GM18502 (cell line): ENCODE measurements at regions not wholly inside any gene's neighbourhood (a gene's known extent, or its start where the extent isn't known, plus 50 kb on each side); places are given as distances from the start of the nearest gene placed in this dataset.

Experiments
- ATAC-seq: cut with Tn5 transposase; IDR thresholded peaks from one replicate; pipeline ENCODE4 v1.9.1; 2021; ENCODE audit warnings: mild to moderate bottlenecking; ENCODE audit not compliant: unreplicated experiment, poor library complexity

DNA sequence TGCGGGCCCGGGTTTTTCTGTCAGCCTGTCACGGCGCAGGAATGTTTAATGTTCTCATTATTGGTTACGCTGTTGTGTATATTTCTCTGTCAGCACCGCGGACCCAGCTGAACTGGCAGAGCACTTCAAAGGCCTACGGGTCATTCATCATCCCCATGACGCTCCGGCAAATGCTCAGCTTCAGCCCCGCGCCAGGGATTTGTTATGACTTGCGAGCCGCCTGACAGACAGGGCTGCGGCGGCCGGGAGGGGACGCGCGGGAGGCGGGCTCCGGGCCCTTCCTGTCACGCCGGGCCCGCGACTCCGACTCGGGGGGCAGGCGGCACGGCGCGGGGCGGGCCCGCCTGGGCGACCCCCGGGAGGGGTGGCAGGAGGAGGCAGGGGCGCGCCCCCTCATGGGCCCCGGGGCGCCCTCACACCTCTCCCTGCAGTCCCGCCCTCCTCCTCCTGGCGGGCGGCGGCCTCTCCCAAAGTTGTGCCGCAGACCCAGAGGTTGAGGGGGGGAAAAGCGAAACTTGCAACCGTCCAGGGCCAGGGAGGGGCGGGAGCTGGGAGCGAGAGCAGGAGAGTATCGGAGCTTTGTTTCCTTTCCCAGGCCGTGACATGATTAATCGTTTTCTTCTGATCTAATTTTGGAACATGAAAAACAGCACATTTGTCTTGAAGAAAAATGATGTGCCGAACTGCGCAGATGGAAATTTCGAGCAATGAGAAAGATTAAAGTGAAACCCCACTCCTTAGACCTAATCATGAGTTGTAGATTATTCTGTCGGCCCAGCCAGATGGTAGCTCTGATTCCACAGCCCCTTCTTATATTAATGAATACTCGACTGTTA, 59.3 kb upstream of the COMTD1 start:
- ATAC-seq, result no peak

DNA sequence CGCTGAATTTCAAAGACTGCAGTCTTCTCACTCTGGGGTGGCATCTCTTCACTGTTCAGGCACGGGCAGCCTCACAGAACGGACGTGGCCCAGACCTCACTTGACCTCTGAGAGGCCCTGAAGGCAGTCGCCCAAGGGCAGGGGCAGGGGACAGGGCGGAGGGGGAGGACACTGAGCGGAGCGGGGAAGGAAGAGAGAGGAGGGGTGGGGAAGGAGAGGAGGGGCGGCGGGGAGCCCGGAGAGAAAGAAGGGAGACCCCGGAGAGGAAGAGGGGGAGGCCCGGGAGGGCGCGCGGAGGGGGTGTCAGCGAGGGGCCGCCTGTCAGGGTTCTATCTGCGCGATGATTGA, 58.7 kb upstream of the COMTD1 start:
- no peak for ATAC-seq

DNA sequence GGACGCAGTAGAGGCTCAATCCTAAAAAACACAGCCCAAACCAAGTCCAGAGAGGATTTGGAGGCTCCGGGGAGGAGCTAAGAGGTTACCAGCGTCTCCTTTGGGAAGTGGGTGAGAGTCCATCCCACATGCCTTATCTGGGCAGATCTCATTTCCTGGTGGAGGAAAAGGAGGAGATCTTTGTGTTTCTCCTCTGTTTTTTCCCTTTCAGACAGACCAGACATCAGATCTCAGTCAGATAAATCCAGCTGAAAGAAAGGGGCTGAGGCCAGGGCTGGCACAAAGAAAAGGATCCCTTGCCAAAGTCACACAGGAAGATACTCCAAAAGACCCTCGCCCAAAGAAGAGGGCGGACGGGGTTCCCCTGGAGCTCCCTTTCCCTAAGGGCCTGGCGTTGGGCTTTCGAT, 58.3 kb upstream of the COMTD1 start:
- no peak for ATAC-seq

DNA sequence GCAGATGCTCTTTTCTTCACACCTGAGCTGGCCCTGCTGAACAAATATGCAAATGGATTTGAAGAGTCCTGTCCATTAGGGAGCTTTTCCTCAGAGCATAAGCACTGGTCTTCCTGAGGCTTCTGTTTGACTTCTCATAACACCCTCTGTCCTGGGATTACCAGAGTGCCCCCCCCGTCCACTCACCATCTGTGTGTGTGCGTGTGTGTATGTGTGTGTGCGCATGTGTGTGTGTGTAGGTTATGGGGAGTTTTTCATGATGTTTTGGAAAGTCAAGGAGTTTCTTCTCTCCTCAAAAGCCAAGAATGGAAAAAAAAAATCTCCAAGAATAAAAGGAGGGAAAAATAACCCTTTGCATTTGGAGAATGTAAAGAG, 57.7 kb upstream of the COMTD1 start:
- no peak for ATAC-seq

DNA sequence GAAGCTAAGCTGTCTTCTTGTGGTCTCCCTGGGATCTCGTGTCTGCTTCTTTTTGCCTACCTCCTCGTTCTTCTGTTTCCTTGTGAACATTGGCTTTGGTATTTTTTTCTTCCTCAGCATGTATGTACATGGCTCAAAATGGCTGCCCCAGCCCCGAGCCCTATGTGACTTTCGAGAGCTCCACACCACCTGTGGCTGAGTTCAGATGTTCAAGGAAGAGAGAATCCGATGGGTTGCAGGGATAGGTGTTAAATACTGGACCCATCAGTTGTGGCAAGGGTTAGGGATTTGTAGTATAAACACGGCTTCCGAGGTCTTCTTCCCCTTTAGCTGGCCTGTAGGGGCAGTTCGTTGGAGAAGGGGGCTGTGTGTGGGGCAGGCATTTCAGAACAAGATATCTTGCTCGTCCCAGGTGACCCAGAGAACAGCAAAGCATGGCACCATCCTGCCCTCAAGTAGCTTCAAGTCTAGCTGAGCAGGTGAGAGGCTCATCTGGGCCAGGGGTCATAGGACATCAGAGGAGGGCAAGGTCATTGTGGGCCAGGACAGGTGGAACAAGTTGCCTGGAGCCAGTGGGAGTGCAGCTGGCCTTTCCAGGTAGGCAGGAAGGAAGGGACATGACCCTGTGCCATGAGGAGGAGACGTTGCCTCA, 57.2 kb upstream of the COMTD1 start:
- no peak for ATAC-seq

DNA sequence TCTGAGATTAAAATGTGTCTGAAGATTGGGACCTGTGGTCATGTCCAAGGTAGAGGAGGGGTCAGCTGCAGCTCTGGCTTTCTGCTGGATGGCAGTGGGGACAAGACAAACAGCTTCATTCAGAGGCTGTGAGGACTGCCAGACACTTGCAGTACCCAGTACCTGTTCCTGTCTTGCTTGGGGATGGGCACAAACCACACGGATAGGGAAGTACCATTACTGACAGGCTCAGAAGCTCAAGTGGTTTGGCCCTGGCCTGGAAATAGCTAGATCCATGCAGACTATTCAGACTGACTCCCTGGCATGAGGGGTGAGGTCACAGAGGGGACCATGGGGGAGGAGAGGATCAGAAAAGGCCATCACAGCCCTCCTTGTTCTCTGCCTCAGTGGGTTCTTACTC, 56.0 kb upstream of the COMTD1 start:
- no peak for ATAC-seq

DNA sequence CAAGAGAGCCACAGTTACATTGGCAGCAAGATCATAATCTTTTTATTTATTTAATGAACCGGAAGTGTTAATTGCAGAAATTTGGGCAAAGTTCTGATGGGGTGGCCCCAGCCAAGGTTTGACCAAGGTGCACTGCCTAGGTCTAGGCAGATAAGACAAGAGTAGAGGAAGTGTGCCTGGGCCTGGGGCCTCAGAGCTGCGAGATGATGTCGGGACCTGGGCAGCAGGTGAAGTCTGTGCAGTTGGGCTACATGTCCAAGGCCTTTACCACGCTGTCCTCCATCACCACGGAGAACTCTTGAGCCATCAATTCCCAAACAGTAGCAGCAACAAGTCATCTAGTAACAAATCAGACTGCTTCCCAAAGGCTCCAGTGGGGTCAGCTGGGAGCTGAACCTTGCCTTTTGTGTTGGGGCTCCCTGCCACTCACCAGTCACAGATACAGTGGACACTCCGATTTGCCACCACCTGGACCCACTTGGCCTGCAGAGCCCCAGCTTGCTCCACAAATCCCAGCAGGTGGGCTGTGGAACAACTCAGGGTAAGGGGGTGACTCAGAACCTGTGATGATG, 52.5 kb upstream of the COMTD1 start:
- no peak for ATAC-seq

DNA sequence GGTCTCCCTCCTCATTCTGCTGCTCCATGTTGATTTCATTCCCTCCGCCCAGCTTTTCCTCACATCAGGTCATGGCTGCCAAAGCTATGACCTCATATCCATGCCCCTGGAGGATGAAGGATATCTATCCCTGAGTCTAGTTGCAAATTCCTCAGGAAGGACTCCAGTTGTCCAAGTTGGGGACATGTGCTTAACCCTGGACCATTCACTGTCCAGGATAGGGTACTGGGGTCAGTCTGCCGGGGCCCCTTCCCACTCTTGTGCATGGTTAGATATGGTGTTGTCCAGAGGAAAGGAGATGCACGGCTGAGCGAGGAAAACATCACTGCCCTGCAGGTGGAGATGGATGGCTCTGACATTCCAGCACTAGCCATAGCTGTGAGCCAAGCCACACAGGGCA, 51.9 kb upstream of the COMTD1 start:
- ATAC-seq, result no peak

DNA sequence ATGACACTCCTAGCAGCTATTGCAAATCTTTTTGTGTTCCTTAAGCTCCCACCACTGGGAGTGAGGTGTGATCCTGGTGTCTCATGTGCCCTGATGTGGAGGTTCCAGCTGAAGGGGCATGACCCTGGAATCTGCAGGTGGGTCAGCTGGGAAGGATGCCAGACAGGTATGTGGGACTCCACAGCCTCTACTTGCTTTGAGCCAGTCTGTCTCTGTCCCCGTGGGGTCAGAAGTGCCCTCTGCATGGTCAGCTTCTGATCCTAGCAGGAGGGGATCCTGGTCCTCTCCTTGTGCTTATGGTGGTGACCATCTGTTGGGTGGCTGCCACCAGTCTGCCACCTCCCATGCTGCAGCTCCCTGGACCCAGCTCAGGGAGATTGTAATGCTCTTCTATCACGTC, 51.1 kb upstream of the COMTD1 start:
- no peak for ATAC-seq
